ENCODE measurements at regions not wholly inside any gene's neighbourhood (a gene's known extent, or its start where the extent isn't known, plus 50 kb on each side); places are given as distances from the start of the nearest gene placed in this dataset.

GRCh38 chr9:73023025-73023541 is 70.2 kb upstream of the ALDH1A1 start (continued):
- TF ChIP-seq REST (IDR thresholded peaks at IDR 0.05; ENCODE audit: borderline replicate concordance) (peak; percentile 40; the same call in 1 of the 2 replicates), REST (CRISPR knock-in tag; IDR thresholded peaks at IDR 0.05; ENCODE audit: low read depth) (no peak), PBX2 (CRISPR knock-in tag; IDR thresholded peaks at IDR 0.05; ENCODE audit: low read depth) (no peak), PBX2 (tag; conservative IDR thresholded peaks at IDR 0.05; ENCODE audit: low read depth) (peak; percentile 48), PML (IDR thresholded peaks at IDR 0.05; ENCODE audit: low read length) (no peak), ATF7 (IDR thresholded peaks at IDR 0.05) (peak; percentile 59; the same call in 1 of the 2 replicates), ESRRA (IDR thresholded peaks at IDR 0.05; ENCODE audit: borderline replicate concordance, low read depth) (peak; percentile 35; the same call in 1 of the 2 replicates), NFRKB (IDR thresholded peaks at IDR 0.05; ENCODE audit: low read depth) (no peak), ATF1 (CRISPR knock-in tag; IDR thresholded peaks at IDR 0.05) (no peak), ATF1 (tag; IDR thresholded peaks at IDR 0.05) (peak; percentile 58), ZNF695 (CRISPR knock-in tag; IDR thresholded peaks at IDR 0.05) (no peak), ZNF696 (CRISPR knock-in tag; conservative IDR thresholded peaks at IDR 0.05) (no peak), HMBOX1 (IDR thresholded peaks at IDR 0.05) (peak; percentile 75), RAD21 (CRISPR knock-in tag; conservative IDR thresholded peaks at IDR 0.05 in 1 of 2, IDR thresholded peaks at IDR 0.05 in 1 of 2) (peak; percentile 44 to 73), ZC3H4 (CRISPR knock-in tag; IDR thresholded peaks at IDR 0.05; ENCODE audit: borderline replicate concordance) (no peak), CEBPB (tag; IDR thresholded peaks at IDR 0.05) (peak; percentile 51), CEBPG (CRISPR knock-in tag; IDR thresholded peaks at IDR 0.05) (no peak), CEBPG (tag; conservative IDR thresholded peaks at IDR 0.05 in 1 of 2, IDR thresholded peaks at IDR 0.05 in 1 of 2) (peak in 1 of 2 experiments; percentile 56; a peak in 2 of 4 replicates)
